PFSK-1 (cell line): ENCODE measurements at regions not wholly inside any gene's neighbourhood (a gene's known extent, or its start where the extent isn't known, plus 50 kb on each side); places are given as distances from the start of the nearest gene placed in this dataset.

Experiments
- POLR2AphosphoS5 ChIP-seq: IDR thresholded peaks from 2 replicates; pipeline ENCODE4 v1.6.1; 2012; ENCODE audit warnings: low read depth, mild to moderate bottlenecking, control low read depth, low read length, moderate library complexity
- REST ChIP-seq, 2 experiments: IDR thresholded peaks; 2 replicates each; pipeline versions ENCODE4 v1.6.1 to v1.8.0; 2011 to 2012; ENCODE audit warnings: low read depth in 2 of 2, low read length in 2 of 2, control low read depth in 1 of 2, inconsistent platforms in 1 of 2, mild to moderate bottlenecking in 1 of 2, moderate library complexity in 1 of 2; ENCODE audit not compliant: insufficient read depth in 1 of 2
- SIN3A ChIP-seq: IDR thresholded peaks from 2 replicates; pipeline ENCODE4 v1.6.1; 2012; ENCODE audit warnings: mild to moderate bottlenecking, low read length, moderate library complexity, borderline replicate concordance; ENCODE audit not compliant: insufficient read depth
- TAF1 ChIP-seq: IDR thresholded peaks from 2 replicates; pipeline ENCODE4 v1.6.1; 2012; ENCODE audit warnings: low read length, control low read depth, borderline replicate concordance; ENCODE audit not compliant: insufficient read depth

DNA sequence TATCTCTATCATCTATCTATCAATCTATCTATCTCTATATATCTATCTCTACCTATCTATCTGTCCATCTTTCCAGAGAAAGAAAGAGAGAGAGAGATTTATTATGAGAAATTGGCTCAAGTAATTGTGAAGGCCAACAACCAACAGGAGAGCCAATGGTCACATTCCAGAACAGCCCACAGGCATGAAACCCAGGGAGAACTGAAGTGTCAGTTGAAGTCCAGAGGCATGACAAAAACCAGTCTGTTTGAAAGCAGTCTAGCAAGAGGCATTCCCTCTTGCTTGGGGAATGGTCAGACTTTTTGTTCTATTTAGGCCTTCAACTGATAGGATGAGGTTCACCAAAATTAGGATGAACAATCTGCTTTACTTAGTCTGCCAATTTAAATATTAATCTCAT lies 87.6 kb upstream of the PLCXD3 start:
- TF ChIP-seq POLR2AphosphoS5 (no peak), TAF1 (no peak), SIN3A (no peak), REST (IDR thresholded peaks at IDR 0.05; ENCODE audit: insufficient read depth in 1 of 2, low read depth in 2 of 2, low read length in 2 of 2) (no peak)
